ENCODE measurements at regions not wholly inside any gene's neighbourhood (a gene's known extent, or its start where the extent isn't known, plus 50 kb on each side); places are given as distances from the start of the nearest gene placed in this dataset.

DNA sequence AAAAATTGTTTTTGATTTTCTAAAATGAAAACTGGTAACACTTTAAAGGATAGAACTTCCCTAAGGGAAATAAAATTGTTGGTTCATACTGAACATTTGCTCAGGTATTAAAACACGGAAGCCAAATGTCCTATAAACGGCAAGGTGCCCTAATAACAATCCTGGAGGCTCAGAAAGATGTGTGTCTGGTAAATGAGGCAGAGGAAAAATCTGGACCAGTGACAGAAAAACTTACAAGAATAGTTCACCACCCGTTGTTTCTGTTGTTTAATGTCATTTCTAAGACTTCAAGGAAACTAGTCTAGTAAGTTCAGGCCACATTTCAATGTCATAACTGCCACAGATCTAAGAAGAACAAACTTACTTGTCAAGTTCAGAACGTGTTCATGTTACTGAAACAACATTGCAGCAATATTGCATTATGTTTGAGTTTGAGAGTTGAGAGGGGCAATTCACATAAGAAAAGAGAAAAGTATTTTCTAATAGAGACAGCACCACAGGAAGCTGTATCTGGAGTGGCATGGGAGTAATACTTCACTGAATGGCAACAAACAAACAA, 476.6 kb downstream of the GRXCR1 start:
- TF ChIP-seq POLR2A (IDR thresholded peaks at IDR 0.05; ENCODE audit: low read depth, low read length), result no peak
- no peak for TF ChIP-seq POLR2AphosphoS5 (IDR thresholded peaks at IDR 0.05; ENCODE audit: low read depth, low read length)

Data from GM12892 (cell line).